ENCODE measurements at regions not wholly inside any gene's neighbourhood (a gene's known extent, or its start where the extent isn't known, plus 50 kb on each side); places are given as distances from the start of the nearest gene placed in this dataset.
A peak's percentile ranks its signal among the peaks of the same experiment; 100 is the strongest.

DNA sequence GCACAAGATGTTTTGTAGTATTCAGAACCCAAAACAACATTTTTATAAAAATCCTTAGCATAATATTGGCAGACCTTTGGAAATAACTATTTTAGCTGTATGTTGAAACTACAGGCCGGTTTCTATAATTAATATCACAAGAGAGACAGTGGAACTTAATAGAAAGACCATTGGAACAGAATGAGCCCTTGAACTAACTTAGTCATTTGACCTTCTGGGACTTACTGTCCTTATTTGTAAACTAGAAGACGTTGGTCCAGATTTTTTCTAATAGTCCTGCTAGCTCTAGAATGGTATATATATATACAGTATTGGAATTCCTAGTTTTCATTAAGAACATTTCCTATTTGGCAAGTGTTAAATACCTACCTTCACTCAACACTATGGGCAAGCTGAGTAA, 69.5 kb upstream of the ALDH1A1 start:
- Histone ChIP-seq H3K4me3 (no peak overlapping the region), H3K36me3 (no peaks in the 10 kb centered on the region), H3K9me3 (peaks cover 2% of the 10 kb centered on the region), H3K27ac (no peak overlapping the region), H3K27me3 (replicated peaks; ENCODE audit: insufficient read depth) (no peaks in the 10 kb centered on the region), H3K4me1 (ENCODE audit: control insufficient read depth in 1 of 2, low read depth in 2 of 2) (peaks cover 0 to 10% of the 10 kb centered on the region in 2 donors)
- DNase-seq (ENCODE audit: low spot score) (no peak), ATAC-seq (ENCODE audit: insufficient number of reproducible peaks, low FRiP score, low read depth) (no peak)
- TF ChIP-seq, protein P1, sequence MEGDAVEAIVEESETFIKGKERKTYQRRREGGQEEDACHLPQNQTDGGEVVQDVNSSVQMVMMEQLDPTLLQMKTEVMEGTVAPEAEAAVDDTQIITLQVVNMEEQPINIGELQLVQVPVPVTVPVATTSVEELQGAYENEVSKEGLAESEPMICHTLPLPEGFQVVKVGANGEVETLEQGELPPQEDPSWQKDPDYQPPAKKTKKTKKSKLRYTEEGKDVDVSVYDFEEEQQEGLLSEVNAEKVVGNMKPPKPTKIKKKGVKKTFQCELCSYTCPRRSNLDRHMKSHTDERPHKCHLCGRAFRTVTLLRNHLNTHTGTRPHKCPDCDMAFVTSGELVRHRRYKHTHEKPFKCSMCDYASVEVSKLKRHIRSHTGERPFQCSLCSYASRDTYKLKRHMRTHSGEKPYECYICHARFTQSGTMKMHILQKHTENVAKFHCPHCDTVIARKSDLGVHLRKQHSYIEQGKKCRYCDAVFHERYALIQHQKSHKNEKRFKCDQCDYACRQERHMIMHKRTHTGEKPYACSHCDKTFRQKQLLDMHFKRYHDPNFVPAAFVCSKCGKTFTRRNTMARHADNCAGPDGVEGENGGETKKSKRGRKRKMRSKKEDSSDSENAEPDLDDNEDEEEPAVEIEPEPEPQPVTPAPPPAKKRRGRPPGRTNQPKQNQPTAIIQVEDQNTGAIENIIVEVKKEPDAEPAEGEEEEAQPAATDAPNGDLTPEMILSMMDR (IDR thresholded peaks at IDR 0.05) = no peak

DNA sequence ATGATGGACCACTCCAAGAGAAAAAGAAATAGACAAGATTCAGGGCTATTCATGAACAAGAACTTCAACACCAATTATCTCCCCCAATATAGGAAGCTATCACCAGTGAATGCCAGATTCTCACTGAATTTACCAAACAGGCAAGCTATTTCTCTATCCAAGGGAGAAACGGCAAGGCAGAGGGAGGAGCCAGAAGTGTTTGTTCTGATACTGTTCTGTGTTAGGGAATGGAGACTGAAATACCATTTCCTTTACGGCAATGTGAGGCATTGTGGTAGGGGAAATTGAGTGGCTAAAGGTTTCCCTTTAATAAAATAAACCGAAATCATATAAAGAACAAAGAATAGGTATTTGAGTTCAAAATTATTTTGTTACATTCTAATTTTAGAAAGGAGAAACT, 68.0 kb upstream of the ALDH1A1 start:
- no peak overlapping the region for H3K27ac ChIP-seq
- ATAC-seq (ENCODE audit: insufficient number of reproducible peaks, low FRiP score, low read depth) (no peak), DNase-seq (ENCODE audit: low spot score) (no peak)
- H3K36me3 ChIP-seq = no peaks in the 10 kb centered on the region
- H3K4me3 ChIP-seq = no peak overlapping the region
- no peaks in the 10 kb centered on the region for H3K27me3 ChIP-seq (replicated peaks; ENCODE audit: insufficient read depth)
- TF ChIP-seq, protein P1 (IDR thresholded peaks at IDR 0.05) = no peak
- peaks cover 0 to 10% of the 10 kb centered on the region in 2 donors for H3K4me1 ChIP-seq (ENCODE audit: control insufficient read depth in 1 of 2, low read depth in 2 of 2)
- peaks cover 2% of the 10 kb centered on the region for H3K9me3 ChIP-seq

DNA sequence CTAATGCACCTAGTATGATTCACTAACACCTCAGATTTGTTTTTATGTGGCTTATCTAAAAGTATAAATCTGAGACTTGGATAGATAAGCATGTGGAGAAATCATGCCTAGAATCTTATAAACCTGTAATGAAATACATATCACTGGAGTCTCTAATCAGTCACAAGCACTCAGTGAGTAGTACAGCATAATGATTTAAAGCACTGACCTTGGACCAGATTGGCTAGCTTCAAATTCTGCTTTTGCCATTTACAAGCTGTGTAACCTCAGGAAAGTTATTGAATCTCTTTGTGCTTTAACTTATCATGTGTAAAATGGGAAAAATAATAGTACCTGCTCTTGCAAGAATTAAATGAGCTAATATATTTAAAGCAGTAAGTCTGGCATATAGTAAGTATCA, 61.2 kb upstream of the ALDH1A1 start:
- ATAC-seq (ENCODE audit: insufficient number of reproducible peaks, low FRiP score, low read depth) = no peak
- Histone ChIP-seq H3K36me3 (no peaks in the 10 kb centered on the region), H3K27ac (no peak overlapping the region), H3K27me3 (replicated peaks; ENCODE audit: insufficient read depth) (no peaks in the 10 kb centered on the region), H3K9me3 (peaks cover 2% of the 10 kb centered on the region), H3K4me1 (ENCODE audit: control insufficient read depth in 1 of 2, low read depth in 2 of 2) (peaks cover 27 to 28% of the 10 kb centered on the region in 2 donors), H3K4me3 (no peak overlapping the region)
- TF ChIP-seq, protein P1 (IDR thresholded peaks at IDR 0.05) = no peak
- DNase-seq (ENCODE audit: low spot score) = no peak

DNA sequence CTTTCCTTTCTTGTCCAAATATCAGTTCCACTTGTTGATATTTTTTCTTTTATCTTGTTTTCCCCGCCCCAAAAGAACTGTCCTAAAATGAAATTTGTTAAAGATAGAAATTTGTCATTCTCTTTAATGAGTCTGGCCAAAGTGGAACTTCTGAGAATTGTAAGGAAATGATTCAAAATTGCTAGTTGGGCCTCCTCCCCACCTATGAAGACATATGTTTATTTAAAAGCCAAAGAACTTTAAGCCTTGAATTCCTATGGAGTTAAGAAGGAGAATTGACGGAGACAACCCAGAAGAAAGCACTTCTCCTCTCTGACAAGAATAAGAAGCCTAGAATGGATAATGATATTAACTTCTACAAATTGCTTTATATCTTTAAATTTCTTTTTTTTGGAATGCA, 59.1 kb upstream of the ALDH1A1 start:
- H3K4me1 ChIP-seq (ENCODE audit: control insufficient read depth in 1 of 2, low read depth in 2 of 2) = peaks cover 27 to 28% of the 10 kb centered on the region in 2 donors
- peak overlapping the region; percentile 74 to 75 for H3K27ac ChIP-seq
- TF ChIP-seq, protein P1 (IDR thresholded peaks at IDR 0.05) = no peak
- no peaks in the 10 kb centered on the region for H3K27me3 ChIP-seq (replicated peaks; ENCODE audit: insufficient read depth)
- H3K9me3 ChIP-seq = no peaks in the 10 kb centered on the region
- ATAC-seq (ENCODE audit: insufficient number of reproducible peaks, low FRiP score, low read depth) (no peak), DNase-seq (ENCODE audit: low spot score) (no peak)
- no peak overlapping the region for H3K4me3 ChIP-seq
- no peaks in the 10 kb centered on the region for H3K36me3 ChIP-seq

DNA sequence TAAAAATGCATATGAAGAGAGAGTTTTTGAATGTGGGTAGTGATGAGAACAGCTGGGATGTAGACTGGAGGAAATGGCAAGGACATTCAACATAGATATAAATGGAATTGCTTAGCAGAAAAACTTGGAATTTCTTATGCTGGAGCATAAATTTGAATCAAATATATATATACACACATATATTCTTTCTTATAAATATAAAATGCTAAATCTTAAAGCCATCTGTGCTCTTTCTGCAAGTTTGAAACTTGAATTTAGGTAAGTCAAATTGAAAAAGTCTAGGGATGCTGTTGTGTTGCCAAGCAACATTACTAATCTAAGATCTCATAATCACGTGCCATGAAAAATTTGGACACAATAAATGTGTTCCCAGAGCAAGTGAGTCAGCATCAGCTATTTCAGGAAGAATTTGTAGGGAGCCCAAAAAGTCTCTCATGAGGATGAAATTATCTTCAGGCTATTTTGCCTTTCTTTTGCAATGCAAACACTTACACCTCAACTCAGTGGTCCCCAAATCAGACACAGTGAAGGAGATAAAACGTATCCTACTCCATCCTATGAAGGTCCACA, 58.4 kb upstream of the ALDH1A1 start:
- ATAC-seq (ENCODE audit: insufficient number of reproducible peaks, low FRiP score, low read depth) = peak; percentile 99

More for the DNA sequence above, 58.4 kb upstream of the ALDH1A1 start:
- TF ChIP-seq, protein P1 (IDR thresholded peaks at IDR 0.05) = no peak
- DNase-seq (ENCODE audit: low spot score) = no peak
- no peaks in the 10 kb centered on the region for H3K36me3 ChIP-seq
- H3K27ac ChIP-seq = peak overlapping the region; percentile 74 to 75
- H3K4me3 ChIP-seq = no peak overlapping the region
- peaks cover 27 to 28% of the 10 kb centered on the region in 2 donors for H3K4me1 ChIP-seq (ENCODE audit: control insufficient read depth in 1 of 2, low read depth in 2 of 2)
- no peaks in the 10 kb centered on the region for H3K9me3 ChIP-seq
- no peaks in the 10 kb centered on the region for H3K27me3 ChIP-seq (replicated peaks; ENCODE audit: insufficient read depth)

All from thoracic aorta (tissue), 2 donors.